Gastrocnemius medialis (tissue), 4 donors: ENCODE measurements at regions not wholly inside any gene's neighbourhood (a gene's known extent, or its start where the extent isn't known, plus 50 kb on each side); places are given as distances from the start of the nearest gene placed in this dataset.

Experiments
- CTCF ChIP-seq, 5 experiments: fragments of 450-650 bp in 3 of 5; fragments of 200-600 bp in 2 of 5; sonication (generic) in 2 of 5; IDR thresholded peaks in 4 of 5; conservative IDR thresholded peaks in 1 of 5; 1 replicate in 4 of 5; 2 replicates in 1 of 5; pipeline ENCODE4 v1.5.1; 2016 to 2019; ENCODE audit warnings: antibody characterized with exemption in 5 of 5, mild to moderate bottlenecking in 3 of 5, moderate library complexity in 3 of 5
- POLR2A ChIP-seq, 2 donors: fragments of 450-650 bp; IDR thresholded peaks; one replicate each; pipeline ENCODE4 v1.6.1; 2017; ENCODE audit warnings: antibody characterized with exemption in 2 of 2, mild to moderate bottlenecking in 2 of 2, moderate library complexity in 2 of 2

GRCh38 chr2:16722677-16723076 lies 57.0 kb upstream of the CYRIA start:
- no peak for TF ChIP-seq CTCF (IDR thresholded peaks at IDR 0.05 in 4 of 5, conservative IDR thresholded peaks at IDR 0.05 in 1 of 5)
- no peak for TF ChIP-seq POLR2A (IDR thresholded peaks at IDR 0.05)
